ENCODE measurements at regions not wholly inside any gene's neighbourhood (a gene's known extent, or its start where the extent isn't known, plus 50 kb on each side); places are given as distances from the start of the nearest gene placed in this dataset.
"Not testable (repeated sequence)": the region's sequence is repeated elsewhere in the genome, so short reads cannot be mapped to it uniquely, and the experiment has no call there.

GRCh38 chr2:192410319-192410718 lies 215.6 kb upstream of the TMEFF2 start:
- Mint-ChIP-seq H3K27me3 (no peaks in the 10 kb centered on the region), H3K9me3 (peaks cover 0 to 3% (median 0%) of the 10 kb centered on the region in 5 donors), H3K27ac (no peak overlapping the region), H3K4me1 (no peaks in the 10 kb centered on the region), H3K36me3 (no peaks in the 10 kb centered on the region), H3K4me3 (no peak overlapping the region)
- Histone ChIP-seq H3K4me1 (ENCODE audit: insufficient read depth, low read length) (no peaks in the 10 kb centered on the region), H3K27ac (ENCODE audit: low read depth, low read length) (no peak overlapping the region), H3K4me3 (ENCODE audit: low read length) (no peak overlapping the region), H3K27me3 (ENCODE audit: insufficient read depth, low read length, poor library complexity, severe bottlenecking) (no peaks in the 10 kb centered on the region), H3K36me3 (ENCODE audit: insufficient read depth, low read length) (no peaks in the 10 kb centered on the region), H3K9me3 (ENCODE audit: low read length) (no peaks in the 10 kb centered on the region)
- CTCF ChIA-PET: no interaction called here
- DNase-seq: no peak
- POLR2A ChIA-PET: no interaction called here

GRCh38 chr2:192407692-192408091 lies 213.0 kb upstream of the TMEFF2 start:
- Mint-ChIP-seq H3K9me3 (peaks cover 0 to 4% (median 2%) of the 10 kb centered on the region in 5 donors), H3K36me3 (no peaks in the 10 kb centered on the region), H3K4me1 (no peaks in the 10 kb centered on the region), H3K27ac (no peak overlapping the region), H3K27me3 (no peaks in the 10 kb centered on the region), H3K4me3 (no peak overlapping the region)
- Histone ChIP-seq H3K36me3 (ENCODE audit: insufficient read depth, low read length) (no peaks in the 10 kb centered on the region), H3K27me3 (ENCODE audit: insufficient read depth, low read length, poor library complexity, severe bottlenecking) (no peaks in the 10 kb centered on the region), H3K4me3 (ENCODE audit: low read length) (no peak overlapping the region), H3K4me1 (ENCODE audit: insufficient read depth, low read length) (no peaks in the 10 kb centered on the region), H3K9me3 (ENCODE audit: low read length) (no peaks in the 10 kb centered on the region), H3K27ac (ENCODE audit: low read depth, low read length) (no peak overlapping the region)
- no peak for DNase-seq
- POLR2A ChIA-PET: no interaction called here
- CTCF ChIA-PET: no interaction called here

GRCh38 chr2:192398236-192398635 lies 203.5 kb upstream of the TMEFF2 start:
- Histone ChIP-seq H3K36me3 (ENCODE audit: insufficient read depth, low read length) (no peaks in the 10 kb centered on the region), H3K27ac (ENCODE audit: low read depth, low read length) (no peak overlapping the region), H3K27me3 (ENCODE audit: insufficient read depth, low read length, poor library complexity, severe bottlenecking) (no peaks in the 10 kb centered on the region), H3K4me3 (ENCODE audit: low read length) (no peak overlapping the region), H3K9me3 (ENCODE audit: low read length) (no peaks in the 10 kb centered on the region), H3K4me1 (ENCODE audit: insufficient read depth, low read length) (no peaks in the 10 kb centered on the region)
- POLR2A ChIA-PET: no interaction called here
- peaks cover 0 to 18% (median 2%) of the 10 kb centered on the region in 5 donors for H3K9me3 Mint-ChIP-seq
- H3K27me3 Mint-ChIP-seq: no peaks in the 10 kb centered on the region
- H3K36me3 Mint-ChIP-seq: no peaks in the 10 kb centered on the region
- no peak for DNase-seq
- H3K4me1 Mint-ChIP-seq: no peaks in the 10 kb centered on the region
- H3K27ac Mint-ChIP-seq: no peak overlapping the region
- H3K4me3 Mint-ChIP-seq: no peak overlapping the region
- CTCF ChIA-PET: no interaction called here

GRCh38 chr2:192394605-192395004 lies 199.9 kb upstream of the TMEFF2 start:
- no peaks in the 10 kb centered on the region for H3K27me3 ChIP-seq (ENCODE audit: insufficient read depth, low read length, poor library complexity, severe bottlenecking)
- POLR2A ChIA-PET: no interaction called here
- H3K4me3 ChIP-seq (ENCODE audit: low read length): no peak overlapping the region
- Mint-ChIP-seq H3K9me3 (peaks cover 0 to 14% (median 2%) of the 10 kb centered on the region in 5 donors), H3K27me3 (no peaks in the 10 kb centered on the region), H3K4me1 (no peaks in the 10 kb centered on the region), H3K27ac (no peak overlapping the region), H3K36me3 (no peaks in the 10 kb centered on the region), H3K4me3 (no peak overlapping the region)
- no peaks in the 10 kb centered on the region for H3K4me1 ChIP-seq (ENCODE audit: insufficient read depth, low read length)
- no peak for DNase-seq
- CTCF ChIA-PET: no interaction called here
- no peak overlapping the region for H3K27ac ChIP-seq (ENCODE audit: low read depth, low read length)
- no peaks in the 10 kb centered on the region for H3K36me3 ChIP-seq (ENCODE audit: insufficient read depth, low read length)
- H3K9me3 ChIP-seq (ENCODE audit: low read length): no peaks in the 10 kb centered on the region

GRCh38 chr2:192391041-192391440 lies 196.3 kb upstream of the TMEFF2 start:
- no peak overlapping the region for H3K27ac ChIP-seq (ENCODE audit: low read depth, low read length)
- H3K4me3 Mint-ChIP-seq: no peak overlapping the region
- CTCF ChIA-PET: no interaction called here
- no peaks in the 10 kb centered on the region for H3K36me3 ChIP-seq (ENCODE audit: insufficient read depth, low read length)
- POLR2A ChIA-PET: no interaction called here
- no peak for DNase-seq
- peaks cover 0 to 16% (median 3%) of the 10 kb centered on the region in 5 donors for H3K9me3 Mint-ChIP-seq
- H3K27ac Mint-ChIP-seq: no peak overlapping the region
- H3K9me3 ChIP-seq (ENCODE audit: low read length): no peaks in the 10 kb centered on the region
- H3K4me1 Mint-ChIP-seq: no peaks in the 10 kb centered on the region
- no peaks in the 10 kb centered on the region for H3K4me1 ChIP-seq (ENCODE audit: insufficient read depth, low read length)
- H3K27me3 ChIP-seq (ENCODE audit: insufficient read depth, low read length, poor library complexity, severe bottlenecking): no peaks in the 10 kb centered on the region
- H3K36me3 Mint-ChIP-seq: no peaks in the 10 kb centered on the region
- H3K4me3 ChIP-seq (ENCODE audit: low read length): no peak overlapping the region
- no peaks in the 10 kb centered on the region for H3K27me3 Mint-ChIP-seq

GRCh38 chr2:192390401-192390800 lies 195.7 kb upstream of the TMEFF2 start:
- ChIA-PET CTCF (no interaction called here), POLR2A (no interaction called here)
- H3K4me1 Mint-ChIP-seq: no peaks in the 10 kb centered on the region
- no peaks in the 10 kb centered on the region for H3K27me3 ChIP-seq (ENCODE audit: insufficient read depth, low read length, poor library complexity, severe bottlenecking)
- H3K27ac ChIP-seq (ENCODE audit: low read depth, low read length): no peak overlapping the region
- H3K4me3 ChIP-seq (ENCODE audit: low read length): no peak overlapping the region
- H3K9me3 ChIP-seq (ENCODE audit: low read length): no peaks in the 10 kb centered on the region
- H3K27ac Mint-ChIP-seq: no peak overlapping the region
- H3K9me3 Mint-ChIP-seq: peaks cover 0 to 12% (median 4%) of the 10 kb centered on the region in 5 donors
- no peaks in the 10 kb centered on the region for H3K27me3 Mint-ChIP-seq
- no peaks in the 10 kb centered on the region for H3K36me3 ChIP-seq (ENCODE audit: insufficient read depth, low read length)
- H3K4me3 Mint-ChIP-seq: no peak overlapping the region
- no peaks in the 10 kb centered on the region for H3K4me1 ChIP-seq (ENCODE audit: insufficient read depth, low read length)
- DNase-seq: no peak
- no peaks in the 10 kb centered on the region for H3K36me3 Mint-ChIP-seq

GRCh38 chr2:192384191-192384590 lies 189.5 kb upstream of the TMEFF2 start:
- H3K4me1 ChIP-seq (ENCODE audit: insufficient read depth, low read length); CTCF ChIA-PET; H3K27me3 ChIP-seq (ENCODE audit: insufficient read depth, low read length, poor library complexity, severe bottlenecking); POLR2A ChIA-PET; H3K27ac ChIP-seq (ENCODE audit: low read depth, low read length); H3K9me3 ChIP-seq (ENCODE audit: low read length); H3K4me3 ChIP-seq (ENCODE audit: low read length); H3K27me3 Mint-ChIP-seq; H3K4me3 Mint-ChIP-seq; H3K27ac Mint-ChIP-seq; H3K36me3 Mint-ChIP-seq; H3K36me3 ChIP-seq (ENCODE audit: insufficient read depth, low read length); H3K4me1 Mint-ChIP-seq; DNase-seq: not testable (repeated sequence)
- peaks cover 0 to 12% (median 5%) of the 10 kb centered on the region in 5 donors for H3K9me3 Mint-ChIP-seq

GRCh38 chr2:192381082-192381481 lies 186.3 kb upstream of the TMEFF2 start:
- no peak overlapping the region for H3K27ac Mint-ChIP-seq
- no peaks in the 10 kb centered on the region for H3K27me3 Mint-ChIP-seq
- Histone ChIP-seq H3K4me3 (ENCODE audit: low read length) (no peak overlapping the region), H3K4me1 (ENCODE audit: insufficient read depth, low read length) (no peaks in the 10 kb centered on the region), H3K27me3 (ENCODE audit: insufficient read depth, low read length, poor library complexity, severe bottlenecking) (no peaks in the 10 kb centered on the region), H3K27ac (ENCODE audit: low read depth, low read length) (no peak overlapping the region), H3K9me3 (ENCODE audit: low read length) (no peaks in the 10 kb centered on the region), H3K36me3 (ENCODE audit: insufficient read depth, low read length) (no peaks in the 10 kb centered on the region)
- DNase-seq: no peak
- ChIA-PET CTCF (no interaction called here), POLR2A (no interaction called here)
- no peak overlapping the region for H3K4me3 Mint-ChIP-seq
- H3K9me3 Mint-ChIP-seq: peaks cover 0 to 8% (median 3%) of the 10 kb centered on the region in 5 donors
- H3K36me3 Mint-ChIP-seq: no peaks in the 10 kb centered on the region
- H3K4me1 Mint-ChIP-seq: no peaks in the 10 kb centered on the region

GRCh38 chr2:192379736-192380135 lies 185.0 kb upstream of the TMEFF2 start:
- CTCF ChIA-PET: no interaction called here
- no peaks in the 10 kb centered on the region for H3K36me3 Mint-ChIP-seq

More at GRCh38 chr2:192379736-192380135, 185.0 kb upstream of the TMEFF2 start:
- no peaks in the 10 kb centered on the region for H3K36me3 ChIP-seq (ENCODE audit: insufficient read depth, low read length)
- H3K9me3 ChIP-seq (ENCODE audit: low read length): no peaks in the 10 kb centered on the region
- POLR2A ChIA-PET: no interaction called here
- H3K27ac Mint-ChIP-seq: no peak overlapping the region
- H3K4me3 Mint-ChIP-seq: no peak overlapping the region
- H3K27ac ChIP-seq (ENCODE audit: low read depth, low read length): no peak overlapping the region
- H3K4me3 ChIP-seq (ENCODE audit: low read length): no peak overlapping the region
- DNase-seq: no peak
- no peaks in the 10 kb centered on the region for H3K27me3 ChIP-seq (ENCODE audit: insufficient read depth, low read length, poor library complexity, severe bottlenecking)
- no peaks in the 10 kb centered on the region for H3K4me1 ChIP-seq (ENCODE audit: insufficient read depth, low read length)
- H3K4me1 Mint-ChIP-seq: no peaks in the 10 kb centered on the region
- peaks cover 0 to 5% (median 3%) of the 10 kb centered on the region in 5 donors for H3K9me3 Mint-ChIP-seq
- no peaks in the 10 kb centered on the region for H3K27me3 Mint-ChIP-seq
